Peyer's patch (tissue), 4 donors: ENCODE measurements at regions not wholly inside any gene's neighbourhood (a gene's known extent, or its start where the extent isn't known, plus 50 kb on each side); places are given as distances from the start of the nearest gene placed in this dataset.

Source experiments
- POLR2A ChIP-seq, 2 donors: fragments of 450-650 bp; IDR thresholded peaks; one replicate each; pipeline ENCODE4 v1.5.1; 2017; ENCODE audit warnings: antibody characterized with exemption in 2 of 2, mild to moderate bottlenecking in 2 of 2, moderate library complexity in 2 of 2
- TF ChIP-seq, protein P1 (sequence below), 6 experiments: fragments of 450-650 bp in 4 of 6; fragments of 200-600 bp in 2 of 6; sonication (generic) in 1 of 6; IDR thresholded peaks; one replicate each; pipeline ENCODE4 v1.5.1; 2017 to 2019; ENCODE audit warnings: antibody characterized with exemption in 6 of 6, mild to moderate bottlenecking in 3 of 6, moderate library complexity in 1 of 6

DNA sequence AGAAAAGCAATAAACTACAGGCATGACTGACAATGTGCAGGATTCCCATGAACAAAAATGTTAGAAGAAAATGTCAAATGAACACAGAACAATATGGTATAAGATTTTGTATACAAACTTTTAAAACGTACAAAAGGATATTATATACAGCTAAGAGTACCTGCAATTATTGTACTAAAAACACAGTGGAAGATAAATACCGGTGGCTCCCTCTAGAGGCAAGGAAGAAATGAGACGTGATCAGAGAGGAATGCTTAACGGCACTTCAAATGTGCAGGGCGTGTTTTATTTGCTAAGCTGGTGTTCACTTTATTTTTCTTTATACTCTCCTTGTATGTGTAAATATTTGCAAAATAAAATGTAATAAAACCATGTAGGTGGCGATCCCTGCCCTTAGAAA is 191.8 kb upstream of the SAMSN1 start:
- TF ChIP-seq, protein P1, sequence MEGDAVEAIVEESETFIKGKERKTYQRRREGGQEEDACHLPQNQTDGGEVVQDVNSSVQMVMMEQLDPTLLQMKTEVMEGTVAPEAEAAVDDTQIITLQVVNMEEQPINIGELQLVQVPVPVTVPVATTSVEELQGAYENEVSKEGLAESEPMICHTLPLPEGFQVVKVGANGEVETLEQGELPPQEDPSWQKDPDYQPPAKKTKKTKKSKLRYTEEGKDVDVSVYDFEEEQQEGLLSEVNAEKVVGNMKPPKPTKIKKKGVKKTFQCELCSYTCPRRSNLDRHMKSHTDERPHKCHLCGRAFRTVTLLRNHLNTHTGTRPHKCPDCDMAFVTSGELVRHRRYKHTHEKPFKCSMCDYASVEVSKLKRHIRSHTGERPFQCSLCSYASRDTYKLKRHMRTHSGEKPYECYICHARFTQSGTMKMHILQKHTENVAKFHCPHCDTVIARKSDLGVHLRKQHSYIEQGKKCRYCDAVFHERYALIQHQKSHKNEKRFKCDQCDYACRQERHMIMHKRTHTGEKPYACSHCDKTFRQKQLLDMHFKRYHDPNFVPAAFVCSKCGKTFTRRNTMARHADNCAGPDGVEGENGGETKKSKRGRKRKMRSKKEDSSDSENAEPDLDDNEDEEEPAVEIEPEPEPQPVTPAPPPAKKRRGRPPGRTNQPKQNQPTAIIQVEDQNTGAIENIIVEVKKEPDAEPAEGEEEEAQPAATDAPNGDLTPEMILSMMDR (IDR thresholded peaks at IDR 0.05) = peak; percentile 37 to 82 (median 76)
- TF ChIP-seq POLR2A (IDR thresholded peaks at IDR 0.05) = no peak
